Endothelial cell of umbilical vein (primary cell): ENCODE measurements at regions not wholly inside any gene's neighbourhood (a gene's known extent, or its start where the extent isn't known, plus 50 kb on each side); places are given as distances from the start of the nearest gene placed in this dataset.

Source experiments
- CTCF ChIP-seq, 2 donors: IDR thresholded peaks; 1 replicate in 1 of 2; 2 replicates in 1 of 2; pipeline ENCODE4 v1.5.1; 2011; ENCODE audit warnings: low read length in 2 of 2, mild to moderate bottlenecking in 2 of 2, moderate library complexity in 2 of 2, control low read depth in 1 of 2, inconsistent platforms in 1 of 2, low read depth in 1 of 2; ENCODE audit not compliant: insufficient read depth in 1 of 2; ENCODE audit errors: extremely low read depth in 1 of 2
- POLR2A ChIP-seq: IDR thresholded peaks from 2 replicates; pipeline ENCODE4 v1.6.1; 2012; ENCODE audit warnings: low read depth, mild to moderate bottlenecking, control low read depth, low read length
- POLR2AphosphoS5 ChIP-seq: IDR thresholded peaks from 2 replicates; pipeline ENCODE4 v1.6.1; 2012; ENCODE audit warnings: low read depth, mild to moderate bottlenecking, control low read depth, low read length, moderate library complexity; ENCODE audit not compliant: insufficient read depth

GRCh38 chr15:29938361-29939335 lies 116.4 kb upstream of the TJP1 start:
- peak in 1 of 2 donors; percentile 10 for TF ChIP-seq CTCF (IDR thresholded peaks at IDR 0.05; ENCODE audit: extremely low read depth in 1 of 2, insufficient read depth in 1 of 2, low read depth in 1 of 2, low read length in 2 of 2)
- no peak for TF ChIP-seq POLR2AphosphoS5
- TF ChIP-seq POLR2A = no peak
